OCI-LY3 (cell line): ENCODE measurements at regions not wholly inside any gene's neighbourhood (a gene's known extent, or its start where the extent isn't known, plus 50 kb on each side); places are given as distances from the start of the nearest gene placed in this dataset.

Experiments used
- EZH2phosphoT487 ChIP-seq: fragments of 200-600 bp; shearing (Covaris generic); IDR thresholded peaks from 2 replicates; pipeline ENCODE4 v1.6.1; 2018; ENCODE audit warnings: antibody characterized with exemption, mixed run types, low read depth
- TF ChIP-seq, protein P1 (sequence below): fragments of 200-600, 300-600 bp; sonication (generic); IDR thresholded peaks from 2 replicates; pipeline ENCODE4 v1.5.1; 2014; ENCODE audit warnings: antibody characterized with exemption, low read length, low read depth

DNA sequence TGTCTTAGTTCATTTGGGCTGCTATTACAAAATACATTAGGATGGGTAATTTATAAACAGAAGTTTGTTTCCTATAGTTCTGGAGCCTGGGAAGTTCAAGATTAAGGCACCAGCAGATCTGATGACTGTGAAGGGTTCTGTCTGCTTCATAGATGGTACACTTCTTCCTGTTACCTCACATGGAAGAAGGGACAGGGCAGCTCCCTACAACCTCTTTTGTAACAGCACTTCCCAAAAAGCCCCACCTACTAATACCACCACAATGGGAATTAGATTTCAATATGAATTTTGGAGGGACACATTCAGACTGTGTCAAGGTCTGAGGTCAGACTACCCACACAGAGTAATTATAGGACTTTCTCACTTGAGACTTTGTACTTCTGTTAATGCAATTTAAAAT, 260.3 kb downstream of the ARHGAP12 start:
- TF ChIP-seq, protein P1, sequence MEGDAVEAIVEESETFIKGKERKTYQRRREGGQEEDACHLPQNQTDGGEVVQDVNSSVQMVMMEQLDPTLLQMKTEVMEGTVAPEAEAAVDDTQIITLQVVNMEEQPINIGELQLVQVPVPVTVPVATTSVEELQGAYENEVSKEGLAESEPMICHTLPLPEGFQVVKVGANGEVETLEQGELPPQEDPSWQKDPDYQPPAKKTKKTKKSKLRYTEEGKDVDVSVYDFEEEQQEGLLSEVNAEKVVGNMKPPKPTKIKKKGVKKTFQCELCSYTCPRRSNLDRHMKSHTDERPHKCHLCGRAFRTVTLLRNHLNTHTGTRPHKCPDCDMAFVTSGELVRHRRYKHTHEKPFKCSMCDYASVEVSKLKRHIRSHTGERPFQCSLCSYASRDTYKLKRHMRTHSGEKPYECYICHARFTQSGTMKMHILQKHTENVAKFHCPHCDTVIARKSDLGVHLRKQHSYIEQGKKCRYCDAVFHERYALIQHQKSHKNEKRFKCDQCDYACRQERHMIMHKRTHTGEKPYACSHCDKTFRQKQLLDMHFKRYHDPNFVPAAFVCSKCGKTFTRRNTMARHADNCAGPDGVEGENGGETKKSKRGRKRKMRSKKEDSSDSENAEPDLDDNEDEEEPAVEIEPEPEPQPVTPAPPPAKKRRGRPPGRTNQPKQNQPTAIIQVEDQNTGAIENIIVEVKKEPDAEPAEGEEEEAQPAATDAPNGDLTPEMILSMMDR, result no peak
- TF ChIP-seq EZH2phosphoT487, result no peak
